Vagina (tissue), 2 donors: ENCODE measurements at regions not wholly inside any gene's neighbourhood (a gene's known extent, or its start where the extent isn't known, plus 50 kb on each side); places are given as distances from the start of the nearest gene placed in this dataset.
A peak's percentile ranks its signal among the peaks of the same experiment; 100 is the strongest.

Experiments
- DNase-seq, 2 donors: peaks; one replicate each; pipeline ENCODE4 v3.0.0-alpha.2; 2017; ENCODE audit errors: extremely low spot score in 2 of 2
- H3K27ac ChIP-seq: fragments of 200-600 bp; sonication (generic); one replicate; pipeline ENCODE4 v1.5.1; 2019
- H3K27me3 ChIP-seq: fragments of 200-600 bp; sonication (generic); one replicate; pipeline ENCODE4 v1.5.1; 2019
- H3K36me3 ChIP-seq, 2 donors: fragments of 200-600 bp; sonication (generic); one replicate each; pipeline ENCODE4 v1.5.1; 2017 to 2019
- H3K4me1 ChIP-seq: fragments of 200-600 bp; sonication (generic); one replicate; pipeline ENCODE4 v1.5.1; 2019
- H3K4me3 ChIP-seq, 2 donors: fragments of 200-600 bp; sonication (generic); 1 replicate in 1 of 2; 2 replicates in 1 of 2; pipeline ENCODE4 v1.5.1; 2016 to 2019
- H3K9me3 ChIP-seq: fragments of 200-600 bp; sonication (generic); one replicate; pipeline ENCODE4 v1.5.1; 2019
- POLR2A ChIP-seq, 2 donors: fragments of 450-650 bp; IDR thresholded peaks; one replicate each; pipeline ENCODE4 v1.6.1; 2017; ENCODE audit warnings: antibody characterized with exemption in 2 of 2, mild to moderate bottlenecking in 2 of 2, moderate library complexity in 2 of 2
- POLR2AphosphoS5 ChIP-seq, 2 donors: sonication (generic); formaldehyde crosslinking; IDR thresholded peaks; one replicate each; pipeline ENCODE4 v1.9.0; 2017; ENCODE audit warnings: antibody characterized with exemption in 2 of 2, mild to moderate bottlenecking in 2 of 2, low read depth in 1 of 2; ENCODE audit not compliant: insufficient read depth in 1 of 2
- intact Hi-C: fragments of 100-400 bp; cut with DNase I; formaldehyde crosslinking; loops from one replicate; pipeline ENCODE4 v1.15.1; 2023
- TF ChIP-seq, protein P1 (sequence below), 3 experiments: fragments of 450-650 bp in 2 of 3; fragments of 200-600 bp in 1 of 3; sonication (generic) in 1 of 3; IDR thresholded peaks; one replicate each; pipeline ENCODE4 v1.5.1; 2017 to 2019; ENCODE audit warnings: antibody characterized with exemption in 3 of 3, mild to moderate bottlenecking in 2 of 3, moderate library complexity in 2 of 3

DNA sequence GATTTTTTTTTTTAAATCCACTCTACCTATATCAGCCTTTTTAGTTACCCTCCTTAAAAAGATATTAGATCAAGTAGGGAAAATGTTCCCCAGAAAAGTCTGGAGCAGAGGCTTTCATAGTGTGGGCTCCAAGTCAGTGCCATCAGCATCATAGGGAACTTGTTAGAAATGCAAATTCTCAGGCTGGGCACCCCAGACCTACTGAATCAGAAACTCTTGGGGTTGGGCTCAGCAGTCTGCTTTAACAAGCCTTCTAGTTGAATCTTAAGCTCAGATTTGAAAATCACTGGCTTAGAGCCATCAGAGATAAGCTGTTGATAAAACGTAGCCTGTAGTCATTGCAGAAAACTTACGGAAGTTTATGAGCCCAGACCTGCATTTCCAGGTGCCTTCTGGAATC is 140.1 kb downstream of the TMEM38B start:
- Histone ChIP-seq H3K4me3 (no peak overlapping the region), H3K27ac (no peak overlapping the region), H3K27me3 (no peaks in the 10 kb centered on the region), H3K36me3 (no peaks in the 10 kb centered on the region), H3K9me3 (no peaks in the 10 kb centered on the region), H3K4me1 (no peaks in the 10 kb centered on the region)
- TF ChIP-seq POLR2A (IDR thresholded peaks at IDR 0.05), result no peak
- TF ChIP-seq, protein P1, sequence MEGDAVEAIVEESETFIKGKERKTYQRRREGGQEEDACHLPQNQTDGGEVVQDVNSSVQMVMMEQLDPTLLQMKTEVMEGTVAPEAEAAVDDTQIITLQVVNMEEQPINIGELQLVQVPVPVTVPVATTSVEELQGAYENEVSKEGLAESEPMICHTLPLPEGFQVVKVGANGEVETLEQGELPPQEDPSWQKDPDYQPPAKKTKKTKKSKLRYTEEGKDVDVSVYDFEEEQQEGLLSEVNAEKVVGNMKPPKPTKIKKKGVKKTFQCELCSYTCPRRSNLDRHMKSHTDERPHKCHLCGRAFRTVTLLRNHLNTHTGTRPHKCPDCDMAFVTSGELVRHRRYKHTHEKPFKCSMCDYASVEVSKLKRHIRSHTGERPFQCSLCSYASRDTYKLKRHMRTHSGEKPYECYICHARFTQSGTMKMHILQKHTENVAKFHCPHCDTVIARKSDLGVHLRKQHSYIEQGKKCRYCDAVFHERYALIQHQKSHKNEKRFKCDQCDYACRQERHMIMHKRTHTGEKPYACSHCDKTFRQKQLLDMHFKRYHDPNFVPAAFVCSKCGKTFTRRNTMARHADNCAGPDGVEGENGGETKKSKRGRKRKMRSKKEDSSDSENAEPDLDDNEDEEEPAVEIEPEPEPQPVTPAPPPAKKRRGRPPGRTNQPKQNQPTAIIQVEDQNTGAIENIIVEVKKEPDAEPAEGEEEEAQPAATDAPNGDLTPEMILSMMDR (IDR thresholded peaks at IDR 0.05), result no peak
- no peak for TF ChIP-seq POLR2AphosphoS5 (IDR thresholded peaks at IDR 0.05; ENCODE audit: insufficient read depth in 1 of 2, low read depth in 1 of 2)
- intact Hi-C loops, result no loop called here
- no peak for DNase-seq

DNA sequence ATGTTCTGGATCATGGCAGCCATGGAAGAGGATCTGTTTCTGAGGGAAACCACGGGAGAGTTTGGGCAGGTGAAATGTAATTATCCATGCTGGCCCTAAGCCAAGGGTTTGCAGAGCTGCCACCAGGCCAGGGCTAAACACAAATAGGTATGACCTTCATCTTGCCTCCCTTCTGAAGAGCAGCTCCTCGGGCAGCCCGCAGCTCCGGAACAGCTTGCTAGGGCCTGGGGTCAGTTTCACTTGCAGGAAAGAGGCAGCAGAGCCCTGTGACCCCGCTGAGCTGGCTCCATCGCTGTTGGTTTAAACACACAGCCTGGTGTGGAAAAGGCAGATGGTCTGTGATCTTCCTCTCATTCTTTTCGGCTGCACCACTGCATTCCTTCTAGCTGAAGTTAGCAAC is 141.4 kb downstream of the TMEM38B start:
- Histone ChIP-seq H3K4me1 (no peaks in the 10 kb centered on the region), H3K27me3 (no peaks in the 10 kb centered on the region), H3K9me3 (no peaks in the 10 kb centered on the region), H3K36me3 (no peaks in the 10 kb centered on the region), H3K27ac (no peak overlapping the region), H3K4me3 (no peak overlapping the region)
- DNase-seq, result no peak
- TF ChIP-seq POLR2AphosphoS5 (IDR thresholded peaks at IDR 0.05; ENCODE audit: insufficient read depth in 1 of 2, low read depth in 1 of 2), result no peak
- TF ChIP-seq, protein P1 (IDR thresholded peaks at IDR 0.05), result no peak
- TF ChIP-seq POLR2A (IDR thresholded peaks at IDR 0.05), result no peak
- intact Hi-C loops, result no loop called here

DNA sequence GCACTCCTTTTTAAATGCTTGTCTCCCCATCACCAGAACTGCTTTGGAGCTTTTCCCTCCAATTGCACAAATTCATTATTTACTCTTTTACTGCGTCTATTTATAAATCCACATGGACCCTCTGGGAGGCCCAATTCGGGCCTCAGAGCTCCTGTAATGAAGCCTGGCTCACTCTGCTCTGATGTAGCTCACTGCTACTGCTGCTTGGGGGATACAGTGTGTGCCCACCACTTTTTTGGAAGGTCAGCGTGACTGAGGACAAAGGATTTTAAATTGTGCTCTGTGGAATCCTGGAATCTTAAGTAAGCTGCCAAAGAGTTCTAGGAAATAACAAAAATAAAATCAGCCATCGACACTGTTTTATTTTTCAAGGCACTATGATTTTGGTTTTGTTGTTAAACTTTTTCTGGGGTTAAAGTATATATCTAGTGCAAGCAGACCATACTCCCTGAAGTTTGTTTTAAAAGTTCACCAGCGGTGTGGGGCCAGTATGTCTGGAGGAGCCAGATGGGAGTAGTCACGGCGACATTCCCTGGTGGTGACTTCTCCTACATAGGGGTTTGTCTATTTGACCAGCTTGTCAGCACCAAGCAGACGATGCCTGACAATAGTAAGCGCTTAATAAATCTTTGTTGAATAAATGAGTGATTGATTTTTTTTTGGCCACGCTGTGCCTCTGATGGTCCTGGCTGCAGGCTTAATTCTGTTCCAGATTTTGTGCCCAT is 142.8 kb downstream of the TMEM38B start:
- DNase-seq, result no peak
- Histone ChIP-seq H3K27ac (no peak overlapping the region), H3K36me3 (no peaks in the 10 kb centered on the region), H3K4me1 (no peaks in the 10 kb centered on the region), H3K27me3 (no peaks in the 10 kb centered on the region), H3K9me3 (no peaks in the 10 kb centered on the region), H3K4me3 (no peak overlapping the region)
- intact Hi-C loops, result no loop called here
- TF ChIP-seq POLR2A (IDR thresholded peaks at IDR 0.05) (no peak), POLR2AphosphoS5 (IDR thresholded peaks at IDR 0.05; ENCODE audit: insufficient read depth in 1 of 2, low read depth in 1 of 2) (no peak)
- TF ChIP-seq, protein P1 (IDR thresholded peaks at IDR 0.05), result no peak

DNA sequence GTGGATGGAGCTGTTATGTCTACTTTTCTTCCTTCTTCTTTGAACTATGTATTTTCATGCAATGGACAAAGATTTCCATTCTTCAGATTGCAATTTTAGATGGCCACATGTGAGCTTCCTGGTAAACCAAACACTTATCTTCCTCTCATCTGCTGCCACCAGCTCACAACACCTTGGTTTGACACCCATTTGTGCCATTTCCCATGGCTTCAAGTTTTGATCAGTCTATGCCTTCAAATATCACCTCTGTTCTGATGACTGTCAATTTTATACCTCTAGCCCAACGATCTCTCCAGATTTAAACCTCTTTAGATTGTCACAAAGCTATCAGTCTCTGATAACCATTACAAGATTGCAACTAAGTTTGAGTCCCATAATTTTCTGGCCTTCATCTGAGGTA is 147.2 kb downstream of the TMEM38B start:
- Histone ChIP-seq H3K36me3 (no peaks in the 10 kb centered on the region), H3K4me3 (no peak overlapping the region), H3K9me3 (no peaks in the 10 kb centered on the region), H3K27me3 (no peaks in the 10 kb centered on the region), H3K27ac (no peak overlapping the region), H3K4me1 (no peaks in the 10 kb centered on the region)
- intact Hi-C loops, result no loop called here
- TF ChIP-seq POLR2A (IDR thresholded peaks at IDR 0.05) (no peak), POLR2AphosphoS5 (IDR thresholded peaks at IDR 0.05; ENCODE audit: insufficient read depth in 1 of 2, low read depth in 1 of 2) (no peak)
- TF ChIP-seq, protein P1 (IDR thresholded peaks at IDR 0.05), result no peak
- no peak for DNase-seq

DNA sequence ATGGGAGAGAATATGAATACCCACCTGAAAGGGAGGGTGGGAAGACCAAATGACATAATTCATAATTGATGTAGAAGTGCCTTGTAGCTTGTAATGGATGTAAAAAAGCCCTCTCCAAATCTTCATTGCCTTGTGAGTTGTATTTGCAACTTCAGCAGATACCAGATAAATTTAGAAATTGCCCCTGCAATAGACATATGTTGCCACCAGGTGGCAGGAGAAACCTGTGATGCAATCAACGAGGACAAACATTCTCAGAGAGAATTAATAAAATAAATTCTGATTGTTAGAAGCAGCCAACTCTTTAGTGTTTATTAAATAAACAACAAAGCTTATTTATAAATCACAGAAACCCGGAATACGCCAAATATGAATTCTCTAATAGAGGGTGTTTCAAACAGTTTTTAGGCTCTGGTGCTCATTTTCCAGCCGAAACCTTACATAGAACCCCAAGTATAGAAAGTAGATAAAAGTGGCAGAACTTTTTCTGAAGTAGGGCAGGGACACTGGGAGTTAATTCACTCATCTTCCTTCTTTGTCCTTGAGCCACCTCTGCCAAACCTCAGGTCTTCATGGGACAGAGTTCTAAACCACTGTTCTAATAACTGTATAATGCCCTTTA is 147.8 kb downstream of the TMEM38B start:
- Histone ChIP-seq H3K36me3 (no peaks in the 10 kb centered on the region), H3K27ac (no peak overlapping the region), H3K4me3 (no peak overlapping the region), H3K27me3 (no peaks in the 10 kb centered on the region), H3K9me3 (no peaks in the 10 kb centered on the region), H3K4me1 (no peaks in the 10 kb centered on the region)
- TF ChIP-seq POLR2A (IDR thresholded peaks at IDR 0.05) (no peak), POLR2AphosphoS5 (IDR thresholded peaks at IDR 0.05; ENCODE audit: insufficient read depth in 1 of 2, low read depth in 1 of 2) (no peak)
- TF ChIP-seq, protein P1 (IDR thresholded peaks at IDR 0.05), result peak; percentile 17 to 50 (median 38)
- intact Hi-C loops, result no loop called here
- DNase-seq, result no peak
